K562 (cell line): ENCODE measurements at regions not wholly inside any gene's neighbourhood (a gene's known extent, or its start where the extent isn't known, plus 50 kb on each side); places are given as distances from the start of the nearest gene placed in this dataset.

Experiments used
- ATAC-seq: fragments of 200-7000 bp; cut with Tn5 transposase; 3 replicates; pipeline ENCODE4 v1.9.1; 2020; ENCODE audit warnings: moderate library complexity
- BruUV-seq: library from RNA; stranded (reverse); fragments of 400-500 nt; replicated peaks from 2 replicates; lab custom pipeline; 2021; lab: Mats Ljungman, UMichigan
- CTCF ChIA-PET: fragments of 300-600 bp; formaldehyde crosslinking; extraction: SDS; loops from one replicate; lab custom pipeline; 2021; ENCODE audit warnings: low intra/inter-chr PET ratio; lab: Yijun Ruan, JAX
- POLR2A ChIA-PET: fragments of 300-600, 350-650 bp; sonication (Branson Sonifier 250); formaldehyde crosslinking; extraction: SDS; loops from one replicate; lab custom pipeline; 2021; ENCODE audit warnings: antibody characterized with exemption, inconsistent platforms; lab: Yijun Ruan, JAX
- DNase-seq, 4 experiments: peaks; one replicate each; pipeline versions ENCODE4 v3.0.0 to v3.0.0-alpha.2; 2011 to 2018; ENCODE audit warnings: low spot score in 3 of 4, mixed read lengths in 3 of 4; ENCODE audit errors: extremely low read depth in 1 of 4
- FAIRE-seq: peaks from 2 replicates; lab custom pipeline; 2011; peaks lifted over from hg19 to GRCh38; lab: Jason Lieb, UNC
- H2AFZ ChIP-seq: 2 replicates; pipeline ENCODE4 v1.6.0; 2011; ENCODE audit warnings: low read depth, low read length, control low read depth, inconsistent platforms
- H3K27ac ChIP-seq: fragments of 200-600 bp; 3 replicates; pipeline ENCODE4 v1.8.0; 2011; ENCODE audit warnings: low read depth, mild to moderate bottlenecking, control low read depth, inconsistent platforms, low read length, moderate library complexity, mixed read lengths; ENCODE audit errors: extremely low read depth
- H3K27me3 ChIP-seq, 2 experiments: fragments of 300-600 bp in 1 of 2; 2 replicates in 1 of 2; 3 replicates in 1 of 2; pipeline versions ENCODE4 v1.6.0 to v1.8.0; 2011; ENCODE audit warnings: inconsistent platforms in 2 of 2, low read length in 2 of 2, mild to moderate bottlenecking in 1 of 2, mixed read lengths in 1 of 2, moderate library complexity in 1 of 2; ENCODE audit not compliant: control insufficient read depth in 2 of 2, insufficient read depth in 2 of 2
- H3K36me3 ChIP-seq: fragments of 300-600 bp; 3 replicates; pipeline ENCODE4 v1.8.0; 2011; ENCODE audit warnings: mild to moderate bottlenecking, low read length, inconsistent platforms; ENCODE audit not compliant: control insufficient read depth, insufficient read depth
- H3K4me1 ChIP-seq, 2 experiments: fragments of 200-600 bp in 1 of 2; replicated peaks in 1 of 2; 2 replicates in 1 of 2; 3 replicates in 1 of 2; pipeline versions ENCODE4 v1.5.1 to v1.8.0; 2011; ENCODE audit warnings: inconsistent platforms in 2 of 2, low read length in 2 of 2, mild to moderate bottlenecking in 1 of 2, mixed read lengths in 1 of 2, moderate library complexity in 1 of 2; ENCODE audit not compliant: control insufficient read depth in 2 of 2, insufficient read depth in 2 of 2
- H3K4me2 ChIP-seq: 2 replicates; pipeline ENCODE4 v1.6.1; 2011; ENCODE audit warnings: low read length, control low read depth, inconsistent platforms, mixed read lengths; ENCODE audit not compliant: insufficient read depth
- H3K4me3 ChIP-seq: fragments of 200-600 bp; sonication (generic), shearing (Covaris generic); 2 replicates; pipeline ENCODE4 v1.5.1; 2016; ENCODE audit warnings: control low read depth, inconsistent platforms
- H3K79me2 ChIP-seq: fragments of 200-600 bp; 3 replicates; pipeline ENCODE4 v1.8.0; 2011; ENCODE audit warnings: low read length, inconsistent platforms; ENCODE audit not compliant: control insufficient read depth, insufficient read depth
- H3K9ac ChIP-seq, 2 experiments: 2 replicates each; pipeline versions ENCODE4 v1.6.0 to v1.6.1; 2011; ENCODE audit warnings: low read depth in 2 of 2, low read length in 2 of 2, control low read depth in 1 of 2, inconsistent platforms in 1 of 2, mild to moderate bottlenecking in 1 of 2, mixed read lengths in 1 of 2; ENCODE audit not compliant: insufficient read depth in 1 of 2
- H3K9me1 ChIP-seq: one replicate; pipeline ENCODE4 v1.6.0; 2011; ENCODE audit warnings: inconsistent platforms, mild to moderate bottlenecking, low read length, moderate library complexity; ENCODE audit not compliant: control insufficient read depth, insufficient read depth
- H3K9me3 ChIP-seq: replicated peaks from 2 replicates; pipeline ENCODE4 v1.5.1; 2011; ENCODE audit warnings: low read depth, low read length, inconsistent platforms; ENCODE audit not compliant: control insufficient read depth, insufficient read depth
- H4K20me1 ChIP-seq: replicated peaks from 2 replicates; pipeline ENCODE4 v1.6.1; 2011; ENCODE audit warnings: low read length, inconsistent platforms, mixed read lengths; ENCODE audit not compliant: control insufficient read depth, insufficient read depth
- FOXP1 ChIP-seq: sonication (generic); formaldehyde crosslinking; IDR thresholded peaks from 2 replicates; pipeline ENCODE4 v1.8.0; 2022; ENCODE audit warnings: mild to moderate bottlenecking, missing genetic modification reagents
- OTX1 ChIP-seq: fragments of 450-650 bp; formaldehyde crosslinking; IDR thresholded peaks from 2 replicates; pipeline ENCODE4 v1.4.0; 2022; ENCODE audit warnings: mild to moderate bottlenecking
- RAD21 ChIP-seq, 2 experiments: fragments of 250-450 bp in 1 of 2; fragments of 450-650 bp in 1 of 2; sonication (Bioruptor Pico) in 1 of 2; formaldehyde crosslinking in 1 of 2; IDR thresholded peaks in 1 of 2; conservative IDR thresholded peaks in 1 of 2; 2 replicates each; pipeline versions ENCODE4 v1.4.0 to v1.8.0; 2020 to 2022; ENCODE audit warnings: mild to moderate bottlenecking in 2 of 2, moderate library complexity in 1 of 2
- ZNF239 ChIP-seq: fragments of 250-450 bp; sonication (Bioruptor Pico); IDR thresholded peaks from 2 replicates; pipeline ENCODE4 v1.4.0; 2020; ENCODE audit warnings: mild to moderate bottlenecking
- WGBS: fragments of 100-300 bp; shearing (Covaris generic); methylation state at CpG from one replicate; pipeline ENCODE4 v1.1.6; 2016; ENCODE audit warnings: low coverage, mixed read lengths; ENCODE audit not compliant: insufficient coverage; ENCODE audit errors: missing lambda C conversion rate; 5-methylcytosine and 5-hydroxymethylcytosine counted together
- in situ Hi-C: fragments of 300-500 bp; cut with MboI; formaldehyde crosslinking; loops from 4 replicates; pipeline ENCODE4 v1.15.0; 2018; ENCODE audit warnings: inconsistent platforms, mixed read lengths
- intact Hi-C: fragments of 100-400 bp; cut with micrococcal nuclease; formaldehyde crosslinking; loops from 2 replicates; pipeline ENCODE4 v1.14.2; 2022
- TF ChIP-seq, protein P1 (sequence below): fragments of 150-350 bp; IDR thresholded peaks from 2 replicates; pipeline ENCODE4 v1.6.1; 2014; ENCODE audit warnings: low read depth, mild to moderate bottlenecking, low read length, borderline replicate concordance

DNA sequence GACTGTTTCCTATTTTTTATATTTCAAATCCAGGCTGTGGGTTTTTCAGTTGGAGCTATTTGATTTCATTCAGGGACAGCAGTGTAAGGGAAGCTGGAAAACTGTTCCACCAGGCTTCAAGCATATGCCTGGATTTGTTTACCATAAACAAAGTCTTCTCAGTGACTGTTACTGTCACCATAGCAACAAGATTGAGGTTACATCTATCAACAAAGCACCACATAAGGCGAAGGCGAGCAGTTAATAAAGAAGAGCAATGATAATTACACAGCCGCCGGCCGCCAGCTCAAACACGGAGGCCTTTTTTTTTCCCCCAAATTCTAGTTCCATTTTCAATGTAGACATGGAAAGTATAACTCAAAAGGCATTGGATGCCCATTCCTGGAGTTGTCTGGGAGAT is 553.7 kb upstream of the SYT4 start:
- no peak overlapping the region for H3K4me3 ChIP-seq
- no peak overlapping the region for H3K9ac ChIP-seq
- TF ChIP-seq RAD21 (CRISPR knock-in tag; conservative IDR thresholded peaks at IDR 0.05 in 1 of 2, IDR thresholded peaks at IDR 0.05 in 1 of 2) (no peak), ZNF239 (CRISPR knock-in tag) (no peak), OTX1 (CRISPR knock-in tag) (no peak), FOXP1 (CRISPR knock-in tag) (no peak)
- TF ChIP-seq, protein P1, sequence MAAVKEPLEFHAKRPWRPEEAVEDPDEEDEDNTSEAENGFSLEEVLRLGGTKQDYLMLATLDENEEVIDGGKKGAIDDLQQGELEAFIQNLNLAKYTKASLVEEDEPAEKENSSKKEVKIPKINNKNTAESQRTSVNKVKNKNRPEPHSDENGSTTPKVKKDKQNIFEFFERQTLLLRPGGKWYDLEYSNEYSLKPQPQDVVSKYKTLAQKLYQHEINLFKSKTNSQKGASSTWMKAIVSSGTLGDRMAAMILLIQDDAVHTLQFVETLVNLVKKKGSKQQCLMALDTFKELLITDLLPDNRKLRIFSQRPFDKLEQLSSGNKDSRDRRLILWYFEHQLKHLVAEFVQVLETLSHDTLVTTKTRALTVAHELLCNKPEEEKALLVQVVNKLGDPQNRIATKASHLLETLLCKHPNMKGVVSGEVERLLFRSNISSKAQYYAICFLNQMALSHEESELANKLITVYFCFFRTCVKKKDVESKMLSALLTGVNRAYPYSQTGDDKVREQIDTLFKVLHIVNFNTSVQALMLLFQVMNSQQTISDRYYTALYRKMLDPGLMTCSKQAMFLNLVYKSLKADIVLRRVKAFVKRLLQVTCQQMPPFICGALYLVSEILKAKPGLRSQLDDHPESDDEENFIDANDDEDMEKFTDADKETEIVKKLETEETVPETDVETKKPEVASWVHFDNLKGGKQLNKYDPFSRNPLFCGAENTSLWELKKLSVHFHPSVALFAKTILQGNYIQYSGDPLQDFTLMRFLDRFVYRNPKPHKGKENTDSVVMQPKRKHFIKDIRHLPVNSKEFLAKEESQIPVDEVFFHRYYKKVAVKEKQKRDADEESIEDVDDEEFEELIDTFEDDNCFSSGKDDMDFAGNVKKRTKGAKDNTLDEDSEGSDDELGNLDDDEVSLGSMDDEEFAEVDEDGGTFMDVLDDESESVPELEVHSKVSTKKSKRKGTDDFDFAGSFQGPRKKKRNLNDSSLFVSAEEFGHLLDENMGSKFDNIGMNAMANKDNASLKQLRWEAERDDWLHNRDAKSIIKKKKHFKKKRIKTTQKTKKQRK = no peak
- TF ChIP-seq, all 486 proteins: peak for 0
- Histone ChIP-seq H3K9me3 (no peaks in the 10 kb centered on the region), H3K9me1 (no peaks in the 10 kb centered on the region), H3K4me1 (no peaks in the 10 kb centered on the region), H4K20me1 (no peaks in the 10 kb centered on the region), H3K79me2 (no peaks in the 10 kb centered on the region), H2AFZ (no peak overlapping the region), H3K36me3 (no peaks in the 10 kb centered on the region), H3K27me3 (no peaks in the 10 kb centered on the region), H3K4me2 (no peak overlapping the region), H3K27ac (no peak overlapping the region)
- in situ Hi-C loops (no loop called here), intact Hi-C loops (no loop called here)
- WGBS = 4% methylated on average over 6 of the region's 6 CpGs
- DNase-seq (no peak), FAIRE-seq (no peak), ATAC-seq (no peak)
- ChIA-PET POLR2A (no interaction called here), CTCF (no interaction called here)
- BruUV-seq = no TSS peak
